MM.1S (cell line): ENCODE measurements at regions not wholly inside any gene's neighbourhood (a gene's known extent, or its start where the extent isn't known, plus 50 kb on each side); places are given as distances from the start of the nearest gene placed in this dataset.

Experiments used
- CTCF ChIP-seq: fragments of 300-600 bp; sonication (generic); IDR thresholded peaks from 2 replicates; pipeline ENCODE4 v1.5.1; 2016; ENCODE audit warnings: antibody characterized with exemption, low read length, mixed read lengths
- EZH2phosphoT487 ChIP-seq: fragments of 300-600 bp; sonication (generic); IDR thresholded peaks from 2 replicates; pipeline ENCODE4 v1.6.1; 2018; ENCODE audit warnings: antibody characterized with exemption, low read length

GRCh38 chr10:78541481-78542140 lies 507.9 kb downstream of the RPS24 start:
- TF ChIP-seq CTCF = no peak
- TF ChIP-seq EZH2phosphoT487 = no peak
